Suprapubic skin (tissue), 4 donors: ENCODE measurements at regions not wholly inside any gene's neighbourhood (a gene's known extent, or its start where the extent isn't known, plus 50 kb on each side); places are given as distances from the start of the nearest gene placed in this dataset.

Source experiments
- DNase-seq, 2 donors: peaks; one replicate each; pipeline ENCODE4 v3.0.0-alpha.2; 2019; ENCODE audit warnings: low spot score in 2 of 2
- H3K27ac ChIP-seq: fragments of 200-600 bp; sonication (generic); one replicate; pipeline ENCODE4 v1.5.1; 2019
- H3K27me3 ChIP-seq: fragments of 200-600 bp; sonication (generic); one replicate; pipeline ENCODE4 v1.5.1; 2019
- H3K36me3 ChIP-seq: fragments of 200-600 bp; sonication (generic); one replicate; pipeline ENCODE4 v1.5.1; 2019
- H3K4me1 ChIP-seq: fragments of 200-600 bp; sonication (generic); one replicate; pipeline ENCODE4 v1.5.1; 2019
- H3K4me3 ChIP-seq: fragments of 200-600 bp; sonication (generic); one replicate; pipeline ENCODE4 v1.5.1; 2019; ENCODE audit warnings: mild to moderate bottlenecking
- H3K9me3 ChIP-seq: fragments of 200-600 bp; sonication (generic); one replicate; pipeline ENCODE4 v1.5.1; 2019
- EP300 ChIP-seq: sonication (generic); formaldehyde crosslinking; IDR thresholded peaks from one replicate; pipeline ENCODE4 v1.6.1; 2017; ENCODE audit warnings: antibody characterized with exemption
- POLR2A ChIP-seq, 2 donors: fragments of 450-650 bp; IDR thresholded peaks; one replicate each; pipeline ENCODE4 v1.6.1; 2017; ENCODE audit warnings: antibody characterized with exemption in 2 of 2, mild to moderate bottlenecking in 2 of 2, moderate library complexity in 2 of 2
- POLR2AphosphoS5 ChIP-seq, 3 donors: sonication (generic); formaldehyde crosslinking; IDR thresholded peaks; one replicate each; pipeline ENCODE4 v1.6.1; 2017; ENCODE audit warnings: antibody characterized with exemption in 3 of 3
- whole genome bisulfite sequencing: methylation state at CpG from one replicate; pipeline ENCODE4 v1.1.5; 2018; 5-methylcytosine and 5-hydroxymethylcytosine counted together
- TF ChIP-seq, protein P1 (sequence below), 2 donors: fragments of 200-600 bp in 1 of 2; fragments of 450-650 bp in 1 of 2; sonication (generic) in 1 of 2; IDR thresholded peaks; one replicate each; pipeline ENCODE4 v1.5.1; 2016 to 2019; ENCODE audit warnings: antibody characterized with exemption in 2 of 2, mild to moderate bottlenecking in 1 of 2, moderate library complexity in 1 of 2

- Histone ChIP-seq H3K27me3 (no peaks in the 10 kb centered on the region), H3K4me3 (no peak overlapping the region), H3K9me3 (no peaks in the 10 kb centered on the region), H3K36me3 (no peaks in the 10 kb centered on the region), H3K4me1 (no peaks in the 10 kb centered on the region), H3K27ac (no peak overlapping the region)
- no peak for DNase-seq
- WGBS: 35% methylated on average over 4 of the region's 4 CpGs
- no peak for TF ChIP-seq EP300
- TF ChIP-seq POLR2AphosphoS5 (IDR thresholded peaks at IDR 0.05): no peak
- TF ChIP-seq, protein P1, sequence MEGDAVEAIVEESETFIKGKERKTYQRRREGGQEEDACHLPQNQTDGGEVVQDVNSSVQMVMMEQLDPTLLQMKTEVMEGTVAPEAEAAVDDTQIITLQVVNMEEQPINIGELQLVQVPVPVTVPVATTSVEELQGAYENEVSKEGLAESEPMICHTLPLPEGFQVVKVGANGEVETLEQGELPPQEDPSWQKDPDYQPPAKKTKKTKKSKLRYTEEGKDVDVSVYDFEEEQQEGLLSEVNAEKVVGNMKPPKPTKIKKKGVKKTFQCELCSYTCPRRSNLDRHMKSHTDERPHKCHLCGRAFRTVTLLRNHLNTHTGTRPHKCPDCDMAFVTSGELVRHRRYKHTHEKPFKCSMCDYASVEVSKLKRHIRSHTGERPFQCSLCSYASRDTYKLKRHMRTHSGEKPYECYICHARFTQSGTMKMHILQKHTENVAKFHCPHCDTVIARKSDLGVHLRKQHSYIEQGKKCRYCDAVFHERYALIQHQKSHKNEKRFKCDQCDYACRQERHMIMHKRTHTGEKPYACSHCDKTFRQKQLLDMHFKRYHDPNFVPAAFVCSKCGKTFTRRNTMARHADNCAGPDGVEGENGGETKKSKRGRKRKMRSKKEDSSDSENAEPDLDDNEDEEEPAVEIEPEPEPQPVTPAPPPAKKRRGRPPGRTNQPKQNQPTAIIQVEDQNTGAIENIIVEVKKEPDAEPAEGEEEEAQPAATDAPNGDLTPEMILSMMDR (IDR thresholded peaks at IDR 0.05): no peak
- TF ChIP-seq POLR2A (IDR thresholded peaks at IDR 0.05): no peak
These were observed 107.5 kb upstream of the FAR2 start for GRCh38 chr12:29041621-29042020.

- TF ChIP-seq, protein P1 (IDR thresholded peaks at IDR 0.05): no peak
- TF ChIP-seq POLR2A (IDR thresholded peaks at IDR 0.05) (no peak), POLR2AphosphoS5 (IDR thresholded peaks at IDR 0.05) (no peak), EP300 (no peak)
- H3K4me1 ChIP-seq: no peaks in the 10 kb centered on the region
- H3K4me3 ChIP-seq: no peak overlapping the region
- no peak overlapping the region for H3K27ac ChIP-seq
- H3K9me3 ChIP-seq: no peaks in the 10 kb centered on the region
- no peak for DNase-seq
- 67% methylated on average over 1 of the region's 1 CpG for WGBS
- H3K36me3 ChIP-seq: no peaks in the 10 kb centered on the region
- H3K27me3 ChIP-seq: no peaks in the 10 kb centered on the region
These were observed 106.0 kb upstream of the FAR2 start for GRCh38 chr12:29043069-29043468.

DNA sequence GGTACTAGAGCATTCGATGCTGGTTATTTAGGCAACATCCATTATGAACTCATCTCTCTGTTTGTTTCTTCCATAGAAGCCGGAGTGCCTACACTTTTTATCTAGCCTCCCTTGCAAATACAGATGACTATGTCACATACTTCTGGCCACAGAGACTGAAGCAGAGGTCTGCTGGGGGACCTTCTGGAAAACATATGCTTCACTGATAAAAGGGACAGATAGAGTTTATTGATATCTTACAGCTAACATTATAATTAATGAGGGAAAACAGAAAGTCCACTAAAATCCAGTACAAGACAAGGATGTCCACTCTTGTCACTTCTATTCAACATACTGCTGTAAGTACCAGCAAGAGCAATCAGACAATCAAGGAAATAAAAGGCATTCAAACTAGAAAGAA is 104.3 kb upstream of the FAR2 start:
- H3K9me3 ChIP-seq: no peaks in the 10 kb centered on the region
- H3K36me3 ChIP-seq: no peaks in the 10 kb centered on the region
- no peaks in the 10 kb centered on the region for H3K4me1 ChIP-seq
- no peak overlapping the region for H3K27ac ChIP-seq
- H3K27me3 ChIP-seq: no peaks in the 10 kb centered on the region
- H3K4me3 ChIP-seq: no peak overlapping the region
- no peak for DNase-seq
- 0% methylated on average over 2 of the region's 2 CpGs for WGBS
- TF ChIP-seq POLR2AphosphoS5 (IDR thresholded peaks at IDR 0.05): no peak
- no peak for TF ChIP-seq POLR2A (IDR thresholded peaks at IDR 0.05)
- TF ChIP-seq, protein P1 (IDR thresholded peaks at IDR 0.05): no peak
- no peak for TF ChIP-seq EP300

DNA sequence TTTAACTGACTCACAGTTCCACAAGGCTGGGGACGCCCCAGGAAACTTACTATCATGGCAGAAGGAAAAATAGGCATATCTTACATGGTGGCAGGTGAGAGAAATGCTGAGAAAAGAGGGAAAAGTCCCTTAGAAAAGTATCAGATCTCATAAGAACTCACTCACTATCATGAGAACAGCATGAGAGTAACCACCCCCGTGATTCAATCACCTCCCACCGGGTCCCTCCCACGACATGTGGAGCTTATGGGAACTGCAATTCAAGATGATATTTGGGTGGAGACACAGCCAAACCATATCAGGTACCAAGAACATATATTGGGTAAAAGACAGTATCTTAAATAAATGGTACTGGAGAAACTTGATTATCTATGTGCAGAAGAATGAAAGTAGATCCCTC is 100.3 kb upstream of the FAR2 start:
- Histone ChIP-seq H3K4me1 (no peaks in the 10 kb centered on the region), H3K27me3 (no peaks in the 10 kb centered on the region), H3K4me3 (no peak overlapping the region), H3K36me3 (no peaks in the 10 kb centered on the region), H3K27ac (no peak overlapping the region), H3K9me3 (no peaks in the 10 kb centered on the region)
- TF ChIP-seq POLR2A (IDR thresholded peaks at IDR 0.05) (no peak), EP300 (no peak), POLR2AphosphoS5 (IDR thresholded peaks at IDR 0.05) (no peak)
- TF ChIP-seq, protein P1 (IDR thresholded peaks at IDR 0.05): no peak
- DNase-seq: no peak
- WGBS: 85% methylated on average over 4 of the region's 4 CpGs

GRCh38 chr12:29050503-29050902 is 98.6 kb upstream of the FAR2 start:
- H3K27ac ChIP-seq: no peak overlapping the region
- TF ChIP-seq, protein P1 (IDR thresholded peaks at IDR 0.05): no peak
- no peak for TF ChIP-seq POLR2AphosphoS5 (IDR thresholded peaks at IDR 0.05)
- TF ChIP-seq POLR2A (IDR thresholded peaks at IDR 0.05): no peak
- TF ChIP-seq EP300: no peak
- DNase-seq: no peak
- no peaks in the 10 kb centered on the region for H3K4me1 ChIP-seq
- H3K4me3 ChIP-seq: no peak overlapping the region
- 28% methylated on average over 3 of the region's 3 CpGs for WGBS
- H3K9me3 ChIP-seq: no peaks in the 10 kb centered on the region
- H3K27me3 ChIP-seq: no peaks in the 10 kb centered on the region
- no peaks in the 10 kb centered on the region for H3K36me3 ChIP-seq
